Prostate gland (tissue), 2 donors: ENCODE measurements at regions not wholly inside any gene's neighbourhood (a gene's known extent, or its start where the extent isn't known, plus 50 kb on each side); places are given as distances from the start of the nearest gene placed in this dataset.

Experiments
- POLR2A ChIP-seq: fragments of 450-650 bp; IDR thresholded peaks from one replicate; pipeline ENCODE4 v1.6.1; 2016; ENCODE audit warnings: antibody characterized with exemption, mild to moderate bottlenecking
- TF ChIP-seq, protein P1 (sequence below), 4 experiments: fragments of 200-600 bp in 2 of 4; fragments of 450-650 bp in 2 of 4; sonication (generic) in 2 of 4; IDR thresholded peaks; 1 replicate in 3 of 4; 2 replicates in 1 of 4; pipeline ENCODE4 v1.5.1; 2016 to 2019; ENCODE audit warnings: antibody characterized with exemption in 4 of 4, mild to moderate bottlenecking in 2 of 4, moderate library complexity in 2 of 4

DNA sequence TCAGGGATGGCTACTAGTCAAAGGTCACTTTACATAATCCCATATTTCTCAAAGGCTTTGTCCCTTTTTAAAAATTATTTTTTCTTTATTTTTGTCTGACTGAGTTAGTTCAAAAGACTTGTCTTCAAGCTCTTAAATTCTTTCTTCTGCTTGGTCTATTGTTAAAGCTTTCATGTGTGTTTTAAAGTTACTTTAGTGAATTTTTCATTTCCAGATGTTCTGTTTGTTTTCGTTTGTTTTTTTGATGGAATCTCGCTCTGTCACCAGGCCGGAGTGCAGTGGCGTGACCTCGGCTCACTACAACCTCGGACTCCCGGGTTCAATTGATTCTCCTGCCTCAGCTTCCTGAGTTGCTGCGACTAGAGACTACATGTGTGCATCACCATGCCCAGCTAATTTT lies 55.0 kb upstream of the SNCAIP start:
- TF ChIP-seq, protein P1, sequence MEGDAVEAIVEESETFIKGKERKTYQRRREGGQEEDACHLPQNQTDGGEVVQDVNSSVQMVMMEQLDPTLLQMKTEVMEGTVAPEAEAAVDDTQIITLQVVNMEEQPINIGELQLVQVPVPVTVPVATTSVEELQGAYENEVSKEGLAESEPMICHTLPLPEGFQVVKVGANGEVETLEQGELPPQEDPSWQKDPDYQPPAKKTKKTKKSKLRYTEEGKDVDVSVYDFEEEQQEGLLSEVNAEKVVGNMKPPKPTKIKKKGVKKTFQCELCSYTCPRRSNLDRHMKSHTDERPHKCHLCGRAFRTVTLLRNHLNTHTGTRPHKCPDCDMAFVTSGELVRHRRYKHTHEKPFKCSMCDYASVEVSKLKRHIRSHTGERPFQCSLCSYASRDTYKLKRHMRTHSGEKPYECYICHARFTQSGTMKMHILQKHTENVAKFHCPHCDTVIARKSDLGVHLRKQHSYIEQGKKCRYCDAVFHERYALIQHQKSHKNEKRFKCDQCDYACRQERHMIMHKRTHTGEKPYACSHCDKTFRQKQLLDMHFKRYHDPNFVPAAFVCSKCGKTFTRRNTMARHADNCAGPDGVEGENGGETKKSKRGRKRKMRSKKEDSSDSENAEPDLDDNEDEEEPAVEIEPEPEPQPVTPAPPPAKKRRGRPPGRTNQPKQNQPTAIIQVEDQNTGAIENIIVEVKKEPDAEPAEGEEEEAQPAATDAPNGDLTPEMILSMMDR (IDR thresholded peaks at IDR 0.05) = no peak
- TF ChIP-seq POLR2A = no peak
